ENCODE measurements at regions not wholly inside any gene's neighbourhood (a gene's known extent, or its start where the extent isn't known, plus 50 kb on each side); places are given as distances from the start of the nearest gene placed in this dataset.

GRCh38 chr18:77974329-77974728 lies 724.7 kb downstream of the GALR1 start:
- H3K4ac ChIP-seq (ENCODE audit: low read depth in 1 of 2, low read length in 2 of 2), result no peak overlapping the region
- H2BK15ac ChIP-seq (ENCODE audit: low read depth, poor library complexity, severe bottlenecking), result no peak overlapping the region
- no peak overlapping the region for H2AFZ ChIP-seq (ENCODE audit: low read depth, low read length)
- H3K9me3 ChIP-seq (ENCODE audit: control insufficient read depth, low read length), result peaks cover 3% of the 10 kb centered on the region
- H4K91ac ChIP-seq (ENCODE audit: low read length), result no peak overlapping the region
- no peak overlapping the region for H2AK5ac ChIP-seq (ENCODE audit: low read length, severe bottlenecking)
- H2BK120ac ChIP-seq (ENCODE audit: low read depth, low read length), result no peak overlapping the region
- H3K79me1 ChIP-seq (replicated peaks; ENCODE audit: low read length, poor library complexity, severe bottlenecking), result no peaks in the 10 kb centered on the region
- H3K14ac ChIP-seq (ENCODE audit: low read length in 2 of 2), result no peak overlapping the region
- 75% methylated on average over 1 of the region's 1 CpG for whole genome bisulfite sequencing
- no peak overlapping the region for H4K8ac ChIP-seq (ENCODE audit: low read length)
- H2BK5ac ChIP-seq (ENCODE audit: low read depth, low read length, poor library complexity, severe bottlenecking), result no peak overlapping the region
- no peak overlapping the region for H3K9ac ChIP-seq (ENCODE audit: low read length)
- H3K27ac ChIP-seq (ENCODE audit: low read length, poor library complexity, severe bottlenecking), result no peak overlapping the region
- H3K23ac ChIP-seq (ENCODE audit: low read length in 2 of 2), result no peak overlapping the region
- no peak overlapping the region for H2BK12ac ChIP-seq (ENCODE audit: low read length in 2 of 2)
- H3K4me1 ChIP-seq (ENCODE audit: control insufficient read depth, insufficient read depth, low read depth, low read length), result no peaks in the 10 kb centered on the region
- H3K27me3 ChIP-seq (ENCODE audit: control insufficient read depth in 1 of 2, insufficient read depth in 1 of 2, low read length in 2 of 2), result no peaks in the 10 kb centered on the region
- no peaks in the 10 kb centered on the region for H3K36me3 ChIP-seq (ENCODE audit: control insufficient read depth in 1 of 2, insufficient read depth in 2 of 2, low read depth in 1 of 2, low read length in 2 of 2)
- H3K4me2 ChIP-seq (ENCODE audit: low read length, poor library complexity, severe bottlenecking), result no peak overlapping the region
- H3K18ac ChIP-seq (ENCODE audit: low read depth in 1 of 2, low read length in 2 of 2), result no peak overlapping the region
- H3K4me3 ChIP-seq (ENCODE audit: insufficient read depth in 1 of 2, low read depth in 1 of 2, low read length in 2 of 2), result no peak overlapping the region
- no peak for DNase-seq

- no peak overlapping the region for H2AFZ ChIP-seq (ENCODE audit: low read depth, low read length)
- H3K27me3 ChIP-seq (ENCODE audit: control insufficient read depth in 1 of 2, insufficient read depth in 1 of 2, low read length in 2 of 2), result no peaks in the 10 kb centered on the region
- H3K9me3 ChIP-seq (ENCODE audit: control insufficient read depth, low read length), result peaks cover 3% of the 10 kb centered on the region
- H3K4me1 ChIP-seq (ENCODE audit: control insufficient read depth, insufficient read depth, low read depth, low read length), result no peaks in the 10 kb centered on the region
- H3K4ac ChIP-seq (ENCODE audit: low read depth in 1 of 2, low read length in 2 of 2), result no peak overlapping the region
- no peak overlapping the region for H3K14ac ChIP-seq (ENCODE audit: low read length in 2 of 2)
- whole genome bisulfite sequencing, result 69% methylated on average over 11 of the region's 11 CpGs
- no peak overlapping the region for H3K18ac ChIP-seq (ENCODE audit: low read depth in 1 of 2, low read length in 2 of 2)
- H3K27ac ChIP-seq (ENCODE audit: low read length, poor library complexity, severe bottlenecking), result no peak overlapping the region
- no peak overlapping the region for H3K9ac ChIP-seq (ENCODE audit: low read length)
- DNase-seq, result no peak
- H3K79me1 ChIP-seq (replicated peaks; ENCODE audit: low read length, poor library complexity, severe bottlenecking), result no peaks in the 10 kb centered on the region
- no peaks in the 10 kb centered on the region for H3K36me3 ChIP-seq (ENCODE audit: control insufficient read depth in 1 of 2, insufficient read depth in 2 of 2, low read depth in 1 of 2, low read length in 2 of 2)
- no peak overlapping the region for H4K91ac ChIP-seq (ENCODE audit: low read length)
- H4K8ac ChIP-seq (ENCODE audit: low read length), result no peak overlapping the region
- H2BK12ac ChIP-seq (ENCODE audit: low read length in 2 of 2), result no peak overlapping the region
- no peak overlapping the region for H3K4me3 ChIP-seq (ENCODE audit: insufficient read depth in 1 of 2, low read depth in 1 of 2, low read length in 2 of 2)
- H2AK5ac ChIP-seq (ENCODE audit: low read length, severe bottlenecking), result no peak overlapping the region
- H3K4me2 ChIP-seq (ENCODE audit: low read length, poor library complexity, severe bottlenecking), result no peak overlapping the region
- H2BK5ac ChIP-seq (ENCODE audit: low read depth, low read length, poor library complexity, severe bottlenecking), result no peak overlapping the region
- no peak overlapping the region for H3K23ac ChIP-seq (ENCODE audit: low read length in 2 of 2)
- H2BK15ac ChIP-seq (ENCODE audit: low read depth, poor library complexity, severe bottlenecking), result no peak overlapping the region
- H2BK120ac ChIP-seq (ENCODE audit: low read depth, low read length), result no peak overlapping the region
These were observed 727.7 kb downstream of the GALR1 start for GRCh38 chr18:77977331-77977730.

GRCh38 chr18:77980275-77980674 lies 730.6 kb downstream of the GALR1 start:
- no peak overlapping the region for H2AK5ac ChIP-seq (ENCODE audit: low read length, severe bottlenecking)
- H4K91ac ChIP-seq (ENCODE audit: low read length), result no peak overlapping the region
- H3K18ac ChIP-seq (ENCODE audit: low read depth in 1 of 2, low read length in 2 of 2), result no peak overlapping the region
- no peak overlapping the region for H2AFZ ChIP-seq (ENCODE audit: low read depth, low read length)
- no peaks in the 10 kb centered on the region for H3K27me3 ChIP-seq (ENCODE audit: control insufficient read depth in 1 of 2, insufficient read depth in 1 of 2, low read length in 2 of 2)
- H3K36me3 ChIP-seq (ENCODE audit: control insufficient read depth in 1 of 2, insufficient read depth in 2 of 2, low read depth in 1 of 2, low read length in 2 of 2), result no peaks in the 10 kb centered on the region
- H3K23ac ChIP-seq (ENCODE audit: low read length in 2 of 2), result no peak overlapping the region
- H2BK120ac ChIP-seq (ENCODE audit: low read depth, low read length), result no peak overlapping the region
- H3K9ac ChIP-seq (ENCODE audit: low read length), result no peak overlapping the region
- no peak for DNase-seq
- no peak overlapping the region for H3K4ac ChIP-seq (ENCODE audit: low read depth in 1 of 2, low read length in 2 of 2)
- no peaks in the 10 kb centered on the region for H3K79me1 ChIP-seq (replicated peaks; ENCODE audit: low read length, poor library complexity, severe bottlenecking)
- H3K4me2 ChIP-seq (ENCODE audit: low read length, poor library complexity, severe bottlenecking), result no peak overlapping the region
- no peak overlapping the region for H2BK12ac ChIP-seq (ENCODE audit: low read length in 2 of 2)
- no peaks in the 10 kb centered on the region for H3K4me1 ChIP-seq (ENCODE audit: control insufficient read depth, insufficient read depth, low read depth, low read length)
- H3K14ac ChIP-seq (ENCODE audit: low read length in 2 of 2), result no peak overlapping the region
- 78% methylated on average over 8 of the region's 10 CpGs for WGBS
- no peak overlapping the region for H2BK15ac ChIP-seq (ENCODE audit: low read depth, poor library complexity, severe bottlenecking)
- H3K9me3 ChIP-seq (ENCODE audit: control insufficient read depth, low read length), result peaks cover 7% of the 10 kb centered on the region
- H2BK5ac ChIP-seq (ENCODE audit: low read depth, low read length, poor library complexity, severe bottlenecking), result no peak overlapping the region
- no peak overlapping the region for H3K4me3 ChIP-seq (ENCODE audit: insufficient read depth in 1 of 2, low read depth in 1 of 2, low read length in 2 of 2)
- no peak overlapping the region for H4K8ac ChIP-seq (ENCODE audit: low read length)
- no peak overlapping the region for H3K27ac ChIP-seq (ENCODE audit: low read length, poor library complexity, severe bottlenecking)

- Histone ChIP-seq H3K9ac (ENCODE audit: low read length) (no peak overlapping the region), H3K36me3 (ENCODE audit: control insufficient read depth in 1 of 2, insufficient read depth in 2 of 2, low read depth in 1 of 2, low read length in 2 of 2) (no peaks in the 10 kb centered on the region), H2AFZ (ENCODE audit: low read depth, low read length) (no peak overlapping the region), H3K14ac (ENCODE audit: low read length in 2 of 2) (no peak overlapping the region), H3K4me1 (ENCODE audit: control insufficient read depth, insufficient read depth, low read depth, low read length) (no peaks in the 10 kb centered on the region), H3K4ac (ENCODE audit: low read depth in 1 of 2, low read length in 2 of 2) (no peak overlapping the region), H2BK12ac (ENCODE audit: low read length in 2 of 2) (no peak overlapping the region), H3K4me3 (ENCODE audit: insufficient read depth in 1 of 2, low read depth in 1 of 2, low read length in 2 of 2) (no peak overlapping the region), H3K79me1 (replicated peaks; ENCODE audit: low read length, poor library complexity, severe bottlenecking) (no peaks in the 10 kb centered on the region), H2BK120ac (ENCODE audit: low read depth, low read length) (no peak overlapping the region), H3K27ac (ENCODE audit: low read length, poor library complexity, severe bottlenecking) (no peak overlapping the region), H2AK5ac (ENCODE audit: low read length, severe bottlenecking) (no peak overlapping the region), H3K18ac (ENCODE audit: low read depth in 1 of 2, low read length in 2 of 2) (no peak overlapping the region), H2BK15ac (ENCODE audit: low read depth, poor library complexity, severe bottlenecking) (no peak overlapping the region), H4K8ac (ENCODE audit: low read length) (no peak overlapping the region), H4K91ac (ENCODE audit: low read length) (no peak overlapping the region), H3K9me3 (ENCODE audit: control insufficient read depth, low read length) (peaks cover 7% of the 10 kb centered on the region), H3K4me2 (ENCODE audit: low read length, poor library complexity, severe bottlenecking) (no peak overlapping the region), H3K27me3 (ENCODE audit: control insufficient read depth in 1 of 2, insufficient read depth in 1 of 2, low read length in 2 of 2) (no peaks in the 10 kb centered on the region), H2BK5ac (ENCODE audit: low read depth, low read length, poor library complexity, severe bottlenecking) (no peak overlapping the region), H3K23ac (ENCODE audit: low read length in 2 of 2) (no peak overlapping the region)
- 93% methylated on average over 1 of the region's 2 CpGs for WGBS
- no peak for DNase-seq
These were observed 732.2 kb downstream of the GALR1 start for GRCh38 chr18:77981874-77982273.

All from mesenchymal stem cell (in vitro differentiated cells and primary cell).